Astrocyte of the cerebellum (primary cell): ENCODE measurements at regions not wholly inside any gene's neighbourhood (a gene's known extent, or its start where the extent isn't known, plus 50 kb on each side); places are given as distances from the start of the nearest gene placed in this dataset.

Experiments
- DNase-seq: peaks from one replicate; pipeline ENCODE4 v3.0.0-alpha.2; 2011; ENCODE audit warnings: low read depth
- H3K4me3 ChIP-seq: 2 replicates; pipeline ENCODE4 v1.5.1; 2011; ENCODE audit warnings: mild to moderate bottlenecking, low read depth, low read length, moderate library complexity
- in situ Hi-C: cut with HindIII; loops from 2 replicates; pipeline ENCODE4 v1.10.0; 2017; ENCODE audit warnings: low sequenced_read_pairs
- TF ChIP-seq, protein P1 (sequence below): IDR thresholded peaks from 2 replicates; pipeline ENCODE4 v1.5.1; 2012; ENCODE audit warnings: low read length, low read depth, moderate library complexity, mild to moderate bottlenecking; ENCODE audit errors: missing control alignments

DNA sequence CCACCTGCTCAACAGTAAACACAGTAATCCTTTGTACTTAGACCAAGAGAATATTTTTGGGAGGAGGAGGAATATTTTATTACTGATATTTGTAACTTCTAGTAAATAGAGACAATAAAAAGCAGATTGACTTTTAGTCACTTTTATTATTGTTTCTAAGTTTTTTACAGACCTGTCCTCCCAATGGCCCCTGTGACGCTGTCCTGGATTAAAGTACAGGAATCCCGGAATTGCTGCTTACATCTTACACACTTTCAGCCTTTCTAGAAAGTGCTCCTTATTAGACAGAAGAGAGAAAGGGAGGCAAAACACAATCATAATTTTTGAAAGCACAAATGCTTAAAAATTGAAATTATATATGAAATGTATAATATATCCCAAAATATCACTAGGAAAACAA, 86.4 kb upstream of the PRKG1 start:
- no peak overlapping the region for H3K4me3 ChIP-seq
- DNase-seq, result no peak
- TF ChIP-seq, protein P1, sequence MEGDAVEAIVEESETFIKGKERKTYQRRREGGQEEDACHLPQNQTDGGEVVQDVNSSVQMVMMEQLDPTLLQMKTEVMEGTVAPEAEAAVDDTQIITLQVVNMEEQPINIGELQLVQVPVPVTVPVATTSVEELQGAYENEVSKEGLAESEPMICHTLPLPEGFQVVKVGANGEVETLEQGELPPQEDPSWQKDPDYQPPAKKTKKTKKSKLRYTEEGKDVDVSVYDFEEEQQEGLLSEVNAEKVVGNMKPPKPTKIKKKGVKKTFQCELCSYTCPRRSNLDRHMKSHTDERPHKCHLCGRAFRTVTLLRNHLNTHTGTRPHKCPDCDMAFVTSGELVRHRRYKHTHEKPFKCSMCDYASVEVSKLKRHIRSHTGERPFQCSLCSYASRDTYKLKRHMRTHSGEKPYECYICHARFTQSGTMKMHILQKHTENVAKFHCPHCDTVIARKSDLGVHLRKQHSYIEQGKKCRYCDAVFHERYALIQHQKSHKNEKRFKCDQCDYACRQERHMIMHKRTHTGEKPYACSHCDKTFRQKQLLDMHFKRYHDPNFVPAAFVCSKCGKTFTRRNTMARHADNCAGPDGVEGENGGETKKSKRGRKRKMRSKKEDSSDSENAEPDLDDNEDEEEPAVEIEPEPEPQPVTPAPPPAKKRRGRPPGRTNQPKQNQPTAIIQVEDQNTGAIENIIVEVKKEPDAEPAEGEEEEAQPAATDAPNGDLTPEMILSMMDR, result no peak
- in situ Hi-C loops, result no loop called here

DNA sequence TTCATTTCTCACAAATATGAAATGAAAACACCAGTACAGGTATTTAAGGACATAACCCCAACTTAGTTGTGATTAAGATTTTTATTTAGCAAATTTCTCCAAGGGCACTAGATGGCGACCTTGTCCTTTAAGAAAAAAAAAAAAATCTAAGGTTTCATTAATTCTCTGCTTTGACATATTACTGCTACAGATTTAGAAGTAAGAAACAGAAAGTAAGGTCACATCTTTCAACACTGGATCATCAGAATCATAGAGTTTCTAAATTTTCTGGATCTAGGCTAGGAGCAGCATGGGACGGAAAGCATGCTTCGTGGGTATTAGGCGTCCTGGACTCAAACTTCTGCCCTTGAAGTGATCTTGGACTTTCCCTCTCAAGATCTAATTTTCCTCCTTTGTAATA, 85.5 kb upstream of the PRKG1 start:
- TF ChIP-seq, protein P1, result peak; percentile 21
- no peak for DNase-seq
- H3K4me3 ChIP-seq, result no peak overlapping the region
- in situ Hi-C loops, result no loop called here

DNA sequence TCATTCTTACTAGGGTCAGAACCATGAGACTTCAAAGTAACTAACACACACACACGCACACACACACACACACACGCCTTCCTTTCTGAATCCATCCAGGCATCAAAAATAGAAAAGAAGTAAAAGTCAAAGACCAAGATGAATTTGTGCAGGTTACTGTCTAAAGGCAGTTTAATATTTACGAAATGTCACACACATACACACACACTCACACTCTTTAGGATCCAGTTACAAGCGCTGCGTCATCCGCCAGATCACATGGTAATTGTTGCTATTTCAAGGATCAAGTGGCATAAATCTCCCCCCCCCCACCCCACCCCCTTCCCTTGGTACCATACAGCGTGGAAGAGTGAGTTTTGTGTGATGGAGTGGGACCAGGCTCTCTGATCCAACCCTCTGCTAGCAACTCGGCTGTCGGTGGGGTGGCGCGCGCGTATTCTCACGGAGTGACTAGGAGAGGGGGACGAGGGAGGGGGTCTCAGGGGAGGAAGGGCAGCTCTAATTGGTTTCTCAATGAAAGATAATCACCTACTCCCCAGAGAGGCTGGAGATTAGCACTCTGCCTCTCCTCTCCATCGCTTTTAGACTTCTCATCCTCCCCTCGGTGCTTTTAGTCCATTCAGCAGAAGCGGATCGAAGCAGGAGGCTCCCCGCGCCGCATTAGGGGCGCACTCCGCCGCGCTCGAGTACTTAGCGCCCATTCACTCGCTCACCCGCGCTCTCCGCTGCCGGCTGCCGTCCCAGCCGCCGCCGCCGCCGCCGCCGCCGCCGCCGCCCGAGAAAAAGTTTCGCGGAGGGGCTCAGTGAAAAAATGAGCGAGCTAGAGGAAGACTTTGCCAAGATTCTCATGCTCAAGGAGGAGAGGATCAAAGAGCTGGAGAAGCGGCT, 83.5 kb upstream of the PRKG1 start:
- peak overlapping the region; percentile 64 for H3K4me3 ChIP-seq
- in situ Hi-C loops, result no loop called here
- peak; percentile 50 for DNase-seq
- TF ChIP-seq, protein P1, result no peak

DNA sequence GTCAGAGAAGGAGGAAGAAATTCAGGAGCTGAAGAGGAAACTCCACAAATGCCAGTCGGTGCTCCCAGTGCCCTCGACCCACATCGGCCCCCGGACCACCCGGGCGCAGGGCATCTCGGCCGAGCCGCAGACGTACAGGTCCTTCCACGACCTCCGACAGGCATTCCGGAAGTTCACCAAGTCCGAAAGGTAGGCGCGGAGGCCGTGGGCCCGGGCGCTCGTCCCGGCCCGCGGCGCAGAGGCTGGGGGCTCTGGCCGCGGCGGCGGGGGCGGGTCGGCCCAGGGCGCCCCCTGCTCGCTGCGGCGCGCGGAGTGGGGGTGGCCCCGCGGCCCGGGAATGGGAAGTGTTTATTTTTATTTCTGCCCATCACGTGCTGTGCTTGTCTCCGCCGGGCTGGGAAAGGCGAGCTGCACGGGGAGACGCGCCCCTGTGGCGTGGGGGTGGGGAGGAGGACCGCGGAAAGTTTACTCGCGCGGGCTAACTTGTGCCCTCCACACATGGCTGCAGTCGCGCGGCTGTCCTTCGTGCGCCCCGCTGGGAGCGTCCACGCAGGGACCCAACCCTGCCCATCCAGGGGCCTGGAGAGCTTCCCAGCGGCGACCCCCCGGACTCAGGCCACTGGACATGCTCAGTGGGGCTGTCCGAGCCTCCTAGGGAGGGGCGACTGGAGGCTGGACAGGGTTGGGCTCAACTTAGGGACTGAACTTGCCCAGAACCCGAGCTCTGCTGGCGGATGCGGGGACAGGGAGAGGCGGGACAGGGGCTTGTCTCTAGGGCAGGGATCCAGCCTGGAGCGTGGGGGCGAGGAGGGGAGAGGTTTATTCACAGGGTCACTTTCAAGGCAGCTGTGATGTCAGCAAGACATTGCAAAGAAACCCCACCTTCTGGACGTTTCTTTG, 82.6 kb upstream of the PRKG1 start:
- TF ChIP-seq, protein P1, result no peak
- peak overlapping the region; percentile 64 for H3K4me3 ChIP-seq
- no peak for DNase-seq
- in situ Hi-C loops, result no loop called here

DNA sequence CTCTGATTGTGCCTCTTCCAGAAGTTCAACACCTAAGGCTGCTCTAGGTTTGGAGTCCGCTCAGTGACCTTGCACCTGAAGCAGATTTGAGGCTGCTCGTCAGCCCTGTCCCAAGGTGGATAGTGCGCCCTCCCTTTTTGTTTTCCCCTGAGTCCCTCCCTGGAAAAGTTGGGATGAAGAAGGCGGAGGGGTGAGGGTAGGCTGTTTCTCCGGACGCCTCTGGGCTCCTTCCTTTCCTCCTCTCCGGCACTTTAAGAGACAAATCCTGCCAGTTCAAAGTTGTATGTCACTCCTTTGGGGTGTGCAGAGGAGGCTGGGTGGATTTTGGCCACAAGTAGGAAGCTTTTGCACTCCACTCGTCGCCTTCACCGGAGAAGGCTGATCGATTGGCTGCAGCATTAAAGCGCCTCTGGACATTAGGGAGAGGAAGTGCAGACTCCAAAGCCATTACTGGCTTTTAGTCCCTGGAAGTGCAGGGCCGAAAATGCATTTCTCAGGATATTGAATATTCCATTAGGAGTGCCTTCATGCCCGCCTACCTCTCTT, 81.9 kb upstream of the PRKG1 start:
- no peak for DNase-seq
- H3K4me3 ChIP-seq, result peak overlapping the region; percentile 64
- TF ChIP-seq, protein P1, result no peak
- in situ Hi-C loops, result no loop called here
